Neuron (in vitro differentiated cells): ENCODE measurements at regions not wholly inside any gene's neighbourhood (a gene's known extent, or its start where the extent isn't known, plus 50 kb on each side); places are given as distances from the start of the nearest gene placed in this dataset.

Source experiments
- H2AFZ ChIP-seq: one replicate; pipeline ENCODE4 v1.6.1; 2013; ENCODE audit warnings: low read depth, mild to moderate bottlenecking, inconsistent platforms, low read length, moderate library complexity
- H3K27me3 ChIP-seq: one replicate; pipeline ENCODE4 v1.6.1; 2013; ENCODE audit warnings: low read length; ENCODE audit not compliant: insufficient read depth
- H3K36me3 ChIP-seq: one replicate; pipeline ENCODE4 v1.6.1; 2013; ENCODE audit warnings: low read length; ENCODE audit not compliant: insufficient read depth
- H3K4me1 ChIP-seq: one replicate; pipeline ENCODE4 v1.6.1; 2013; ENCODE audit warnings: low read length; ENCODE audit not compliant: insufficient read depth
- H3K4me3 ChIP-seq: 2 replicates; pipeline ENCODE4 v1.5.1; 2013; ENCODE audit warnings: mild to moderate bottlenecking, low read length, moderate library complexity
- H3K9me3 ChIP-seq: one replicate; pipeline ENCODE4 v1.6.1; 2013; ENCODE audit warnings: low read length

- H3K9me3 ChIP-seq, result no peaks in the 10 kb centered on the region
- no peak overlapping the region for H3K4me3 ChIP-seq
- no peaks in the 10 kb centered on the region for H3K27me3 ChIP-seq
- H3K36me3 ChIP-seq, result no peaks in the 10 kb centered on the region
- H2AFZ ChIP-seq, result no peak overlapping the region
- H3K4me1 ChIP-seq, result no peaks in the 10 kb centered on the region
Measured at GRCh38 chr18:73780218-73780617, 367.4 kb downstream of the FBXO15 start.

GRCh38 chr18:73778032-73778359 lies 369.6 kb downstream of the FBXO15 start:
- Histone ChIP-seq H2AFZ (no peak overlapping the region), H3K27me3 (no peaks in the 10 kb centered on the region), H3K9me3 (no peaks in the 10 kb centered on the region), H3K4me3 (no peak overlapping the region), H3K4me1 (peaks cover 2% of the 10 kb centered on the region), H3K36me3 (no peaks in the 10 kb centered on the region)

GRCh38 chr18:73777356-73778031 lies 370.1 kb downstream of the FBXO15 start:
- Histone ChIP-seq H3K9me3 (no peaks in the 10 kb centered on the region), H3K4me1 (peaks cover 2% of the 10 kb centered on the region), H3K4me3 (no peak overlapping the region), H3K36me3 (no peaks in the 10 kb centered on the region), H2AFZ (no peak overlapping the region), H3K27me3 (no peaks in the 10 kb centered on the region)

GRCh38 chr18:73774811-73775509 lies 372.7 kb downstream of the FBXO15 start:
- H3K36me3 ChIP-seq, result no peaks in the 10 kb centered on the region

GRCh38 chr18:73768043-73768442 lies 379.6 kb downstream of the FBXO15 start:
- Histone ChIP-seq H3K4me3 (no peak overlapping the region), H3K27me3 (no peaks in the 10 kb centered on the region), H3K9me3 (no peaks in the 10 kb centered on the region), H3K36me3 (no peaks in the 10 kb centered on the region), H2AFZ (no peak overlapping the region), H3K4me1 (peaks cover 3% of the 10 kb centered on the region)

More at GRCh38 chr18:73774811-73775509, 372.7 kb downstream of the FBXO15 start:
- Histone ChIP-seq H2AFZ (no peak overlapping the region), H3K9me3 (no peaks in the 10 kb centered on the region), H3K27me3 (no peaks in the 10 kb centered on the region), H3K4me3 (no peak overlapping the region), H3K4me1 (peaks cover 6% of the 10 kb centered on the region)

- H3K27me3 ChIP-seq, result no peaks in the 10 kb centered on the region
- H3K9me3 ChIP-seq, result no peaks in the 10 kb centered on the region
- H2AFZ ChIP-seq, result no peak overlapping the region
- H3K4me1 ChIP-seq, result no peaks in the 10 kb centered on the region
- no peak overlapping the region for H3K4me3 ChIP-seq
- H3K36me3 ChIP-seq, result no peaks in the 10 kb centered on the region
Measured at GRCh38 chr18:73766910-73767515, 380.6 kb downstream of the FBXO15 start.

GRCh38 chr18:73758446-73758845 lies 389.2 kb downstream of the FBXO15 start:
- Histone ChIP-seq H3K36me3 (no peaks in the 10 kb centered on the region), H3K4me1 (no peaks in the 10 kb centered on the region), H3K4me3 (no peak overlapping the region)

GRCh38 chr18:73756256-73757091 lies 391.2 kb downstream of the FBXO15 start:
- H3K36me3 ChIP-seq, result no peaks in the 10 kb centered on the region
- H2AFZ ChIP-seq, result no peak overlapping the region

More at GRCh38 chr18:73758446-73758845, 389.2 kb downstream of the FBXO15 start:
- Histone ChIP-seq H2AFZ (no peak overlapping the region), H3K27me3 (no peaks in the 10 kb centered on the region), H3K9me3 (no peaks in the 10 kb centered on the region)

GRCh38 chr18:73752965-73753364 lies 394.7 kb downstream of the FBXO15 start:
- H2AFZ ChIP-seq, result no peak overlapping the region
- peaks cover 4% of the 10 kb centered on the region for H3K27me3 ChIP-seq
- no peaks in the 10 kb centered on the region for H3K9me3 ChIP-seq
- no peaks in the 10 kb centered on the region for H3K36me3 ChIP-seq
- no peak overlapping the region for H3K4me3 ChIP-seq
- H3K4me1 ChIP-seq, result no peaks in the 10 kb centered on the region

More at GRCh38 chr18:73756256-73757091, 391.2 kb downstream of the FBXO15 start:
- Histone ChIP-seq H3K4me3 (no peak overlapping the region), H3K4me1 (no peaks in the 10 kb centered on the region), H3K9me3 (no peaks in the 10 kb centered on the region), H3K27me3 (peaks cover 4% of the 10 kb centered on the region)

GRCh38 chr18:73752546-73752945 lies 395.1 kb downstream of the FBXO15 start:
- H3K4me1 ChIP-seq, result no peaks in the 10 kb centered on the region

GRCh38 chr18:73750052-73750451 lies 397.6 kb downstream of the FBXO15 start:
- peaks cover 4% of the 10 kb centered on the region for H3K27me3 ChIP-seq
- H3K4me3 ChIP-seq, result no peak overlapping the region
- no peaks in the 10 kb centered on the region for H3K9me3 ChIP-seq
- no peaks in the 10 kb centered on the region for H3K36me3 ChIP-seq
- peaks cover 3% of the 10 kb centered on the region for H3K4me1 ChIP-seq
- no peak overlapping the region for H2AFZ ChIP-seq

More at GRCh38 chr18:73752546-73752945, 395.1 kb downstream of the FBXO15 start:
- no peaks in the 10 kb centered on the region for H3K36me3 ChIP-seq
- peaks cover 4% of the 10 kb centered on the region for H3K27me3 ChIP-seq
- H2AFZ ChIP-seq, result no peak overlapping the region
- no peaks in the 10 kb centered on the region for H3K9me3 ChIP-seq
- H3K4me3 ChIP-seq, result no peak overlapping the region

- no peak overlapping the region for H3K4me3 ChIP-seq
- no peaks in the 10 kb centered on the region for H3K36me3 ChIP-seq
- no peak overlapping the region for H2AFZ ChIP-seq
- no peaks in the 10 kb centered on the region for H3K9me3 ChIP-seq
- H3K27me3 ChIP-seq, result peaks cover 4% of the 10 kb centered on the region
- H3K4me1 ChIP-seq, result peaks cover 6% of the 10 kb centered on the region
Measured at GRCh38 chr18:73749304-73749703, 398.3 kb downstream of the FBXO15 start.

- Histone ChIP-seq H3K36me3 (no peaks in the 10 kb centered on the region), H3K4me1 (peaks cover 6% of the 10 kb centered on the region), H3K9me3 (no peaks in the 10 kb centered on the region), H2AFZ (no peak overlapping the region), H3K4me3 (no peak overlapping the region), H3K27me3 (peaks cover 4% of the 10 kb centered on the region)
Measured at GRCh38 chr18:73748731-73749130, 398.9 kb downstream of the FBXO15 start.
